HCT116 (cell line): ENCODE measurements at regions not wholly inside any gene's neighbourhood (a gene's known extent, or its start where the extent isn't known, plus 50 kb on each side); places are given as distances from the start of the nearest gene placed in this dataset.
"Not testable (repeated sequence)": the region's sequence is repeated elsewhere in the genome, so short reads cannot be mapped to it uniquely, and the experiment has no call there.

ENCODE experiments used
- ATAC-seq: fragments of 200-7000 bp; cut with Tn5 transposase; 2 replicates; pipeline ENCODE4 v1.9.1; 2020; ENCODE audit warnings: mild to moderate bottlenecking, moderate library complexity
- BruUV-seq: library from RNA; stranded (reverse); fragments of 400-500 nt; replicated peaks from 2 replicates; lab custom pipeline; 2021; lab: Mats Ljungman, UMichigan
- CTCF ChIA-PET: fragments of 300-600 bp; sonication (Branson Sonifier 250); formaldehyde crosslinking; loops from one replicate; lab custom pipeline; 2021; ENCODE audit warnings: antibody characterized with exemption; lab: Charles Lee
- POLR2A ChIA-PET: fragments of 300-600, 350-600 bp; sonication (Branson Sonifier 250); formaldehyde crosslinking; loops from one replicate; lab custom pipeline; 2021; ENCODE audit warnings: antibody characterized with exemption; lab: Charles Lee
- RAD21 ChIA-PET, 2 experiments: fragments of 300-600 bp; sonication (Branson Sonifier 250); formaldehyde crosslinking; loops; one replicate each; lab custom pipeline; 2023; ENCODE audit warnings: low total read pairs in 2 of 2; ENCODE audit not compliant: uncharacterized antibody in 2 of 2, unreplicated experiment in 2 of 2, low non-redundant PET in 1 of 2; lab: Charles Lee
- DNase-seq: peaks from one replicate; pipeline ENCODE4 v3.0.0-alpha.2; 2010; ENCODE audit warnings: low read depth, low spot score
- H2AFZ ChIP-seq: fragments of 200-600 bp; shearing (Covaris generic), sonication (generic); 2 replicates; pipeline ENCODE4 v1.6.1; 2017; ENCODE audit warnings: low read depth, mixed run types, mixed read lengths, antibody characterized with exemption, low read length; ENCODE audit not compliant: poor library complexity, severe bottlenecking
- H3K27ac ChIP-seq: 2 replicates; pipeline ENCODE4 v1.5.1; 2012; ENCODE audit warnings: low read depth, low read length
- H3K27me3 ChIP-seq: fragments of 200-600 bp; sonication (generic); 2 replicates; pipeline ENCODE4 v1.6.1; 2016; ENCODE audit warnings: mixed run types, low read length, mixed read lengths; ENCODE audit not compliant: insufficient read depth
- H3K36me3 ChIP-seq, 2 experiments: fragments of 200-500 bp in 1 of 2; fragments of 200-600 bp in 1 of 2; sonication (Bioruptor generic) in 1 of 2; sonication (generic) in 1 of 2; 2 replicates each; pipeline versions ENCODE4 v1.5.1 to v1.6.1; 2014 to 2016; ENCODE audit warnings: low read length in 2 of 2, inconsistent platforms in 1 of 2, mixed read lengths in 1 of 2, mixed run types in 1 of 2; ENCODE audit not compliant: insufficient read depth in 2 of 2, control insufficient read depth in 1 of 2
- H3K4me1 ChIP-seq, 2 experiments: fragments of 200-600 bp in 1 of 2; sonication (generic) in 1 of 2; 2 replicates each; pipeline versions ENCODE4 v1.5.1 to v1.6.1; 2012 to 2017; ENCODE audit warnings: low read length in 2 of 2, inconsistent platforms in 1 of 2, mild to moderate bottlenecking in 1 of 2, mixed read lengths in 1 of 2, mixed run types in 1 of 2, moderate library complexity in 1 of 2; ENCODE audit not compliant: insufficient read depth in 2 of 2, control insufficient read depth in 1 of 2
- H3K4me2 ChIP-seq: fragments of 200-600 bp; sonication (generic); 2 replicates; pipeline ENCODE4 v1.6.1; 2017; ENCODE audit warnings: mixed run types, low read length, mixed read lengths
- H3K4me3 ChIP-seq, 2 experiments: fragments of 200-600 bp in 1 of 2; sonication (generic) in 1 of 2; replicated peaks in 1 of 2; 2 replicates each; pipeline ENCODE4 v1.5.1; 2011 to 2016; ENCODE audit warnings: low read length in 2 of 2, control low read depth in 1 of 2, low read depth in 1 of 2, mild to moderate bottlenecking in 1 of 2, mixed read lengths in 1 of 2, mixed run types in 1 of 2
- H3K79me2 ChIP-seq: fragments of 200-600 bp; sonication (generic); 2 replicates; pipeline ENCODE4 v1.6.1; 2017; ENCODE audit warnings: mild to moderate bottlenecking, mixed run types, low read length, moderate library complexity, mixed read lengths; ENCODE audit not compliant: insufficient read depth
- H3K9ac ChIP-seq: fragments of 200-600 bp; sonication (generic); 2 replicates; pipeline ENCODE4 v1.6.1; 2016; ENCODE audit warnings: low read length, mixed read lengths
- H3K9me2 ChIP-seq: fragments of 200-600 bp; sonication (generic), shearing (Covaris generic); 2 replicates; pipeline ENCODE4 v1.6.1; 2017; ENCODE audit warnings: mixed run types, mild to moderate bottlenecking, moderate library complexity; ENCODE audit not compliant: insufficient read depth
- H3K9me3 ChIP-seq, 2 experiments: fragments of 200-500 bp in 1 of 2; fragments of 200-600 bp in 1 of 2; sonication (Bioruptor generic) in 1 of 2; sonication (generic) in 1 of 2; 2 replicates each; pipeline ENCODE4 v1.6.1; 2014 to 2017; ENCODE audit warnings: low read length in 2 of 2, mixed read lengths in 2 of 2, inconsistent platforms in 1 of 2, low read depth in 1 of 2, mild to moderate bottlenecking in 1 of 2, mixed run types in 1 of 2, moderate library complexity in 1 of 2; ENCODE audit not compliant: control insufficient read depth in 1 of 2, insufficient read depth in 1 of 2
- H4K20me1 ChIP-seq: fragments of 200-600 bp; sonication (generic), shearing (Covaris generic); 2 replicates; pipeline ENCODE4 v1.6.1; 2017; ENCODE audit warnings: mixed run types, mild to moderate bottlenecking, moderate library complexity; ENCODE audit not compliant: insufficient read depth
- ATF3 ChIP-seq: IDR thresholded peaks from 2 replicates; pipeline ENCODE4 v1.6.1; 2012
- CEBPB ChIP-seq: IDR thresholded peaks from 2 replicates; pipeline ENCODE4 v1.6.1; 2012; ENCODE audit warnings: low read depth
- EZH2phosphoT487 ChIP-seq: fragments of 200-600 bp; IDR thresholded peaks from 2 replicates; pipeline ENCODE4 v1.6.1; 2018; ENCODE audit warnings: antibody characterized with exemption, borderline replicate concordance
- FOSL1 ChIP-seq: IDR thresholded peaks from 2 replicates; pipeline ENCODE4 v1.6.1; 2012; ENCODE audit warnings: low read depth
- RAD21 ChIP-seq: IDR thresholded peaks from 2 replicates; pipeline ENCODE4 v1.6.1; 2012; ENCODE audit warnings: low read depth, mild to moderate bottlenecking
- intact Hi-C: fragments of 100-400 bp; cut with micrococcal nuclease; formaldehyde crosslinking; loops from 2 replicates; pipeline ENCODE4 v1.10.0; 2022

GRCh38 chr15:99493461-99493860 is 72.3 kb upstream of the MEF2A start:
- H3K79me2 ChIP-seq, result no peaks in the 10 kb centered on the region
- H3K4me2 ChIP-seq, result no peak overlapping the region

GRCh38 chr15:99494536-99495233 is 71.1 kb upstream of the MEF2A start:
- H3K27ac ChIP-seq, H3K4me1 ChIP-seq, H3K36me3 ChIP-seq, H3K9me3 ChIP-seq, H3K27me3 ChIP-seq, BruUV-seq, H3K9me2 ChIP-seq, CTCF ChIA-PET, ATAC-seq, DNase-seq, H4K20me1 ChIP-seq, H3K4me2 ChIP-seq, H3K9ac ChIP-seq, RAD21 ChIA-PET, H3K4me3 ChIP-seq, POLR2A ChIA-PET, H2AFZ ChIP-seq, H3K79me2 ChIP-seq, intact Hi-C loops: not testable (repeated sequence)

More at GRCh38 chr15:99493461-99493860, 72.3 kb upstream of the MEF2A start:
- no peaks in the 10 kb centered on the region for H3K27me3 ChIP-seq
- no peak overlapping the region for H3K4me3 ChIP-seq
- H3K9me3 ChIP-seq, result no peaks in the 10 kb centered on the region
- DNase-seq (no peak), ATAC-seq (no peak)
- H4K20me1 ChIP-seq, result no peaks in the 10 kb centered on the region
- intact Hi-C loops, result no loop called here
- H3K9ac ChIP-seq, result no peak overlapping the region
- POLR2A ChIA-PET, result no interaction called here
- H3K27ac ChIP-seq, result no peak overlapping the region
- BruUV-seq, result no TSS peak
- TF ChIP-seq EZH2phosphoT487, result no peak
- no peak for TF ChIP-seq ATF3
- no peak for TF ChIP-seq FOSL1
- no peak for TF ChIP-seq CEBPB
- no peak for TF ChIP-seq RAD21
- H3K4me1 ChIP-seq, result no peaks in the 10 kb centered on the region
- CTCF ChIA-PET, result no interaction called here
- H3K36me3 ChIP-seq, result no peaks in the 10 kb centered on the region
- H3K9me2 ChIP-seq, result no peaks in the 10 kb centered on the region
- no peak overlapping the region for H2AFZ ChIP-seq
- RAD21 ChIA-PET, result no interaction called here
